GM12878 (cell line): ENCODE measurements at regions not wholly inside any gene's neighbourhood (a gene's known extent, or its start where the extent isn't known, plus 50 kb on each side); places are given as distances from the start of the nearest gene placed in this dataset.

ENCODE experiments used
- ATAC-seq: fragments of 200-7000 bp; cut with Tn5 transposase; 3 replicates; pipeline ENCODE4 v1.9.1; 2020; ENCODE audit warnings: mild to moderate bottlenecking, moderate library complexity
- BruUV-seq: library from RNA; stranded (reverse); fragments of 400-500 nt; replicated peaks from 2 replicates; lab custom pipeline; 2021; lab: Mats Ljungman, UMichigan
- CTCF ChIA-PET: fragments of 300-600 bp; sonication (Branson Sonifier 250); formaldehyde crosslinking; extraction: SDS; loops from one replicate; lab custom pipeline; 2021; ENCODE audit warnings: inconsistent platforms; lab: Yijun Ruan, JAX
- POLR2A ChIA-PET: fragments of 350-600 bp; formaldehyde crosslinking; extraction: SDS; loops from one replicate; lab custom pipeline; 2021; ENCODE audit warnings: inconsistent platforms; lab: Charles Lee
- RAD21 ChIA-PET: fragments of 300-600 bp; sonication (Branson Sonifier 250); formaldehyde crosslinking; loops from one replicate; lab custom pipeline; 2023; ENCODE audit warnings: antibody characterized with exemption; ENCODE audit not compliant: unreplicated experiment; lab: Charles Lee
- SMC1A ChIA-PET: fragments of 300-600 bp; sonication (Branson Sonifier 250); formaldehyde crosslinking; loops from one replicate; lab custom pipeline; 2023; ENCODE audit not compliant: unreplicated experiment, uncharacterized antibody; lab: Charles Lee
- DNase-seq: peaks from one replicate; pipeline ENCODE4 v3.0.0-alpha.2; 2011; ENCODE audit warnings: low read depth, low spot score
- FAIRE-seq: peaks from 3 replicates; lab custom pipeline; 2011; peaks lifted over from hg19 to GRCh38; lab: Jason Lieb, UNC
- H2AFZ ChIP-seq: 2 replicates; pipeline ENCODE4 v1.6.0; 2011; ENCODE audit warnings: low read depth, low read length, control low read depth; ENCODE audit not compliant: control insufficient read depth
- H3K27ac ChIP-seq: 2 replicates; pipeline ENCODE4 v1.5.1; 2011; ENCODE audit warnings: control low read depth; ENCODE audit not compliant: control insufficient read depth, insufficient read depth
- H3K27me3 ChIP-seq, 2 experiments: replicated peaks in 1 of 2; 2 replicates each; pipeline versions ENCODE4 v1.6.0 to v1.6.1; 2011; ENCODE audit warnings: low read length in 1 of 2; ENCODE audit not compliant: control insufficient read depth in 2 of 2, insufficient read depth in 2 of 2
- H3K36me3 ChIP-seq, 2 experiments: 2 replicates each; pipeline ENCODE4 v1.5.1; 2011; ENCODE audit warnings: low read length in 1 of 2; ENCODE audit not compliant: control insufficient read depth in 2 of 2, insufficient read depth in 2 of 2
- H3K4me1 ChIP-seq: 2 replicates; pipeline ENCODE4 v1.6.1; 2011; ENCODE audit warnings: mild to moderate bottlenecking, low read length, moderate library complexity, mixed read lengths; ENCODE audit not compliant: control insufficient read depth, insufficient read depth
- H3K4me2 ChIP-seq: 2 replicates; pipeline ENCODE4 v1.6.0; 2011; ENCODE audit warnings: control low read depth; ENCODE audit not compliant: control insufficient read depth, insufficient read depth
- H3K4me3 ChIP-seq: fragments of 200-600 bp; sonication (generic); 2 replicates; pipeline ENCODE4 v1.5.1; 2016
- H3K79me2 ChIP-seq: 2 replicates; pipeline ENCODE4 v1.6.0; 2011; ENCODE audit warnings: low read length; ENCODE audit not compliant: control insufficient read depth, insufficient read depth
- H3K9ac ChIP-seq: 2 replicates; pipeline ENCODE4 v1.8.0; 2011; ENCODE audit warnings: low read length, control low read depth, mixed read lengths; ENCODE audit not compliant: control insufficient read depth, insufficient read depth
- H3K9me3 ChIP-seq: replicated peaks from 3 replicates; pipeline ENCODE4 v1.5.1; 2011; ENCODE audit warnings: mild to moderate bottlenecking, low read length; ENCODE audit not compliant: control insufficient read depth, insufficient read depth
- H4K20me1 ChIP-seq: 2 replicates; pipeline ENCODE4 v1.6.0; 2011; ENCODE audit not compliant: control insufficient read depth, insufficient read depth
- CBX3 ChIP-seq: fragments of 200-600 bp; sonication (generic); IDR thresholded peaks from 2 replicates; pipeline ENCODE4 v1.6.1; 2016; ENCODE audit warnings: low read depth, borderline replicate concordance
- CREB1 ChIP-seq: IDR thresholded peaks from 2 replicates; pipeline ENCODE4 v1.6.1; 2012; ENCODE audit warnings: low read depth, mild to moderate bottlenecking, inconsistent platforms
- EP300 ChIP-seq, 2 experiments: fragments of 150-350 bp in 1 of 2; IDR thresholded peaks; 2 replicates each; pipeline ENCODE4 v1.6.1; 2011 to 2012; ENCODE audit warnings: low read depth in 2 of 2, low read length in 2 of 2, borderline replicate concordance in 1 of 2, improper control_type of control experiment in 1 of 2, inconsistent platforms in 1 of 2; ENCODE audit not compliant: control insufficient read depth in 1 of 2
- ESRRA ChIP-seq: IDR thresholded peaks from 2 replicates; pipeline ENCODE4 v1.6.1; 2012; ENCODE audit warnings: mild to moderate bottlenecking, low read length, improper control_type of control experiment
- ETV6 ChIP-seq, 2 experiments: fragments of 450-650 bp in 1 of 2; IDR thresholded peaks in 1 of 2; conservative IDR thresholded peaks in 1 of 2; 2 replicates each; pipeline ENCODE4 v1.6.1; 2014; ENCODE audit warnings: antibody characterized with exemption in 1 of 2, borderline replicate concordance in 1 of 2, low read depth in 1 of 2, mild to moderate bottlenecking in 1 of 2, moderate library complexity in 1 of 2
- FOS ChIP-seq: IDR thresholded peaks from 3 replicates; pipeline ENCODE4 v1.6.1; 2011; ENCODE audit warnings: borderline replicate concordance; ENCODE audit not compliant: insufficient read length; ENCODE audit errors: extremely low read depth
- FOXK2 ChIP-seq: fragments of 450-650 bp; IDR thresholded peaks from 2 replicates; pipeline ENCODE4 v1.6.1; 2017; ENCODE audit warnings: mild to moderate bottlenecking, moderate library complexity
- FOXM1 ChIP-seq: IDR thresholded peaks from 2 replicates; pipeline ENCODE4 v1.6.1; 2012; ENCODE audit warnings: low read depth, mild to moderate bottlenecking, inconsistent platforms, low read length, moderate library complexity
- IRF4 ChIP-seq: IDR thresholded peaks from 2 replicates; pipeline ENCODE4 v1.6.1; 2011; ENCODE audit warnings: low read depth, low read length
- RAD21 ChIP-seq: IDR thresholded peaks from 2 replicates; pipeline ENCODE4 v1.6.1; 2011; ENCODE audit warnings: mild to moderate bottlenecking, low read depth, low read length, moderate library complexity; ENCODE audit not compliant: insufficient read depth
- RELA ChIP-seq: fragments of 450-650 bp; IDR thresholded peaks from 2 replicates; pipeline ENCODE4 v1.8.0; 2014; ENCODE audit warnings: borderline replicate concordance; ENCODE audit not compliant: partially characterized antibody
- SMAD5 ChIP-seq: IDR thresholded peaks from 2 replicates; pipeline ENCODE4 v1.6.1; 2016; ENCODE audit warnings: antibody characterized with exemption, low read depth
- TAF1 ChIP-seq: IDR thresholded peaks from 2 replicates; pipeline ENCODE4 v1.6.1; 2011; ENCODE audit warnings: mild to moderate bottlenecking, low read depth, low read length, borderline replicate concordance
- USF1 ChIP-seq: IDR thresholded peaks from 2 replicates; pipeline ENCODE4 v1.6.1; 2011; ENCODE audit warnings: borderline replicate concordance, low read depth, mild to moderate bottlenecking, moderate library complexity, mixed read lengths, low read length; ENCODE audit not compliant: insufficient read depth; ENCODE audit errors: extremely low read length
- YBX1 ChIP-seq: fragments of 450-650 bp; IDR thresholded peaks from 2 replicates; pipeline ENCODE4 v1.6.1; 2016; ENCODE audit warnings: antibody characterized with exemption
- ZNF384 ChIP-seq: IDR thresholded peaks from 2 replicates; pipeline ENCODE4 v1.6.1; 2012; ENCODE audit warnings: low read depth, mild to moderate bottlenecking, low read length, improper control_type of control experiment, borderline replicate concordance
- ZNF622 ChIP-seq: fragments of 450-650 bp; IDR thresholded peaks from 2 replicates; pipeline ENCODE4 v1.6.1; 2017; ENCODE audit warnings: mild to moderate bottlenecking, inconsistent platforms
- ZNF687 ChIP-seq: fragments of 450-650 bp; IDR thresholded peaks from 2 replicates; pipeline ENCODE4 v1.6.1; 2017; ENCODE audit warnings: mild to moderate bottlenecking, moderate library complexity
- ZSCAN29 ChIP-seq: fragments of 450-650 bp; IDR thresholded peaks from 2 replicates; pipeline ENCODE4 v1.6.1; 2017; ENCODE audit warnings: mild to moderate bottlenecking, moderate library complexity
- WGBS: methylation state at CpG from one replicate; pipeline ENCODE4 v1.1.6; 2016; ENCODE audit warnings: low lambda C conversion rate; ENCODE audit not compliant: insufficient replicate concordance, insufficient coverage; ENCODE audit errors: missing lambda C conversion rate; 5-methylcytosine and 5-hydroxymethylcytosine counted together
- in situ Hi-C: fragments of 300-500 bp; cut with MboI; formaldehyde crosslinking; loops from 9 replicates; pipeline ENCODE4 v1.14.3; 2018; ENCODE audit warnings: mixed read lengths
- intact Hi-C: fragments of 100-400 bp; cut with micrococcal nuclease; formaldehyde crosslinking; loops from one replicate; pipeline ENCODE4 v1.14.2; 2022; ENCODE audit not compliant: unreplicated experiment

DNA sequence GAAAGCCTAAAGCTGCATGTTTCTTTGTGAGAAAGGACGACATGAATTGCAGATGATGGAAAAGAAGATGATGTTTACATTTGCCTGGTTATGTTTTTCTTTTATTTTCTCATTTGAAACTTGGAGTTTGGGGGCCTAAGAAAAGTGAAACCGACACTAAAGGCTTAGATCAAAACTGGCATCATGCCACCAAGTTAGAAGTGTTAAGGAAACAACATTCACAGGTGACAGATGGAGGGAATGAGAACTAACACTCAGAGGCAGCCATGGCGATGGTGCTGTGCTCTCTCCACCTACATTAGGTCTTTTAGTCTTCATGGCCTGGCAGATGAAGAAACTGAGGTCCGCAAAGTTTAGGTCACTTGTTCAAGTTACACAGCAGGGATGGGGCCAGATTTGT is 923.6 kb downstream of the TUSC7 start:
- in situ Hi-C loops, result no loop called here
- WGBS, result 26% methylated on average over 4 of the region's 4 CpGs

GRCh38 chr3:117637666-117638065 is 928.1 kb downstream of the TUSC7 start:
- BruUV-seq, result no TSS peak
- no peaks in the 10 kb centered on the region for H4K20me1 ChIP-seq
- DNase-seq (no peak), ATAC-seq (no peak), FAIRE-seq (no peak)
- ChIA-PET POLR2A (no interaction called here), SMC1A (no interaction called here), CTCF (interaction anchor here (0.7 to 1.3 kb wide), 2 partner anchors 13 to 806 kb away, joined by 3 read pairs; no protein-coding TSS in a partner anchor), RAD21 (no interaction called here)
- H3K9ac ChIP-seq, result no peak overlapping the region
- intact Hi-C loops (no loop called here), in situ Hi-C loops (no loop called here)
- no peak overlapping the region for H3K27ac ChIP-seq
- no peaks in the 10 kb centered on the region for H3K27me3 ChIP-seq
- H3K4me1 ChIP-seq, result no peaks in the 10 kb centered on the region
- H2AFZ ChIP-seq, result no peak overlapping the region
- no peaks in the 10 kb centered on the region for H3K9me3 ChIP-seq
- H3K36me3 ChIP-seq, result no peaks in the 10 kb centered on the region
- 28% methylated on average over 5 of the region's 5 CpGs for WGBS
- H3K79me2 ChIP-seq, result no peaks in the 10 kb centered on the region
- H3K4me2 ChIP-seq, result no peak overlapping the region
- H3K4me3 ChIP-seq, result no peak overlapping the region
- no peak for TF ChIP-seq ZNF622
- no peak for TF ChIP-seq TAF1
- no peak for TF ChIP-seq RAD21
- TF ChIP-seq YBX1, result no peak
- TF ChIP-seq FOXK2, result no peak
- no peak for TF ChIP-seq ZNF687
- TF ChIP-seq ETV6 (conservative IDR thresholded peaks at IDR 0.05 in 1 of 2, IDR thresholded peaks at IDR 0.05 in 1 of 2; ENCODE audit: borderline replicate concordance in 1 of 2, low read depth in 1 of 2), result no peak
- TF ChIP-seq ZNF384, result no peak
- TF ChIP-seq FOS, result no peak

More for the DNA sequence above, 923.6 kb downstream of the TUSC7 start:
- no peaks in the 10 kb centered on the region for H3K4me1 ChIP-seq
- CTCF ChIA-PET, result no interaction called here
- DNase-seq, result no peak
- SMC1A ChIA-PET, result no interaction called here
- H3K36me3 ChIP-seq, result no peaks in the 10 kb centered on the region
- TF ChIP-seq USF1 (no peak), ESRRA (no peak), IRF4 (no peak), CBX3 (no peak), EP300 (IDR thresholded peaks at IDR 0.05; ENCODE audit: borderline replicate concordance in 1 of 2, control insufficient read depth in 1 of 2, low read depth in 2 of 2, low read length in 2 of 2) (no peak), CREB1 (no peak), FOXM1 (no peak), RELA (no peak), SMAD5 (no peak), ZSCAN29 (no peak)
- H3K9ac ChIP-seq, result no peak overlapping the region
- H3K9me3 ChIP-seq, result no peaks in the 10 kb centered on the region
- H2AFZ ChIP-seq, result no peak overlapping the region
- H3K4me2 ChIP-seq, result no peak overlapping the region
- no TSS peak for BruUV-seq
- RAD21 ChIA-PET, result no interaction called here
- H4K20me1 ChIP-seq, result no peaks in the 10 kb centered on the region
- no peaks in the 10 kb centered on the region for H3K27me3 ChIP-seq
- no peaks in the 10 kb centered on the region for H3K79me2 ChIP-seq
- no peak for ATAC-seq
- FAIRE-seq, result no peak
- H3K4me3 ChIP-seq, result no peak overlapping the region
- POLR2A ChIA-PET, result no interaction called here
- intact Hi-C loops, result no loop called here
- H3K27ac ChIP-seq, result no peak overlapping the region
